ENCODE measurements at regions not wholly inside any gene's neighbourhood (a gene's known extent, or its start where the extent isn't known, plus 50 kb on each side); places are given as distances from the start of the nearest gene placed in this dataset.

GRCh38 chr12:131242741-131243496 is 289.2 kb downstream of the ADGRD1 start (continued):
- TF ChIP-seq RBM25 (IDR thresholded peaks at IDR 0.05; ENCODE audit: low read depth, low read length, severe bottlenecking) (peak; percentile 72), SP1 (CRISPR knock-in tag; IDR thresholded peaks at IDR 0.05) (no peak), NFATC3 (IDR thresholded peaks at IDR 0.05) (no peak), EHMT2 (IDR thresholded peaks at IDR 0.05) (peak; percentile 97), TFE3 (CRISPR knock-in tag; IDR thresholded peaks at IDR 0.05) (peak; percentile 98), BDP1 (IDR thresholded peaks at IDR 0.05; ENCODE audit: insufficient read depth, insufficient read length) (no peak), CEBPB (tag; IDR thresholded peaks at IDR 0.05) (no peak), ZNF274 (IDR thresholded peaks at IDR 0.05; ENCODE audit: borderline replicate concordance, low read depth, low read length) (no peak), PML (IDR thresholded peaks at IDR 0.05; ENCODE audit: low read length) (no peak), ASH1L (IDR thresholded peaks at IDR 0.05; ENCODE audit: borderline replicate concordance, low read depth, partially characterized antibody) (no peak), ESRRA (IDR thresholded peaks at IDR 0.05; ENCODE audit: borderline replicate concordance, low read depth) (peak; percentile 85), CHD2 (IDR thresholded peaks at IDR 0.05; ENCODE audit: low read depth, low read length) (peak; percentile 63), POU5F1 (IDR thresholded peaks at IDR 0.05; ENCODE audit: borderline replicate concordance, low read depth, low read length, partially characterized antibody) (peak; percentile 43), KDM4B (IDR thresholded peaks at IDR 0.05; ENCODE audit: borderline replicate concordance in 2 of 2, low read depth in 1 of 2) (peak in 1 of 2 experiments; percentile 93; a peak in 2 of 4 replicates), BRD4 (IDR thresholded peaks at IDR 0.05) (0 out of 2 replicates have a peak, but pooled peaks have one; percentile 51), NFRKB (IDR thresholded peaks at IDR 0.05; ENCODE audit: low read depth) (peak; percentile 100), ZNF644 (tag; IDR thresholded peaks at IDR 0.05; ENCODE audit: low read depth) (peak; percentile 80; the same call in 1 of the 2 replicates), ZNF592 (IDR thresholded peaks at IDR 0.05) (0 out of 2 replicates have a peak, but pooled peaks have one; percentile 70), SREBF2 (CRISPR knock-in tag; IDR thresholded peaks at IDR 0.05) (no peak), ZNF197 (CRISPR knock-in tag; IDR thresholded peaks at IDR 0.05; ENCODE audit: low read depth) (0 out of 2 replicates have a peak, but pooled peaks have one; percentile 36), TAF7 (tag; IDR thresholded peaks at IDR 0.05) (peak; percentile 22; the same call in 1 of the 2 replicates), ZNF232 (CRISPR knock-in tag; IDR thresholded peaks at IDR 0.05) (no peak), ZNF143 (CRISPR knock-in tag; IDR thresholded peaks at IDR 0.05) (peak; percentile 95)
